NOMO-1 treated with DMSO at 0.1 percent for 48 hours (cell line): ENCODE measurements at regions not wholly inside any gene's neighbourhood (a gene's known extent, or its start where the extent isn't known, plus 50 kb on each side); places are given as distances from the start of the nearest gene placed in this dataset.

ENCODE experiments used
- DNase-seq: peaks from one replicate; lab custom pipeline; 2025; ENCODE audit not compliant: unreplicated experiment; lab: John Stamatoyannopoulos, UW

- no peak for DNase-seq
These were observed 355.7 kb downstream of the HAPSTR1 start for GRCh38 chr16:9447195-9447551.

GRCh38 chr16:9447699-9448098 lies 356.3 kb downstream of the HAPSTR1 start:
- DNase-seq: no peak

GRCh38 chr16:9449597-9449996 lies 358.2 kb downstream of the HAPSTR1 start:
- no peak for DNase-seq

- DNase-seq: no peak
These were observed 365.8 kb downstream of the HAPSTR1 start for GRCh38 chr16:9457215-9457614.

GRCh38 chr16:9458816-9459215 lies 367.4 kb downstream of the HAPSTR1 start:
- DNase-seq: no peak

GRCh38 chr16:9462984-9463383 lies 371.5 kb downstream of the HAPSTR1 start:
- DNase-seq: no peak

GRCh38 chr16:9463461-9463860 lies 372.0 kb downstream of the HAPSTR1 start:
- no peak for DNase-seq

GRCh38 chr16:9465161-9465560 lies 373.7 kb downstream of the HAPSTR1 start:
- no peak for DNase-seq

GRCh38 chr16:9469512-9469911 lies 378.1 kb downstream of the HAPSTR1 start:
- no peak for DNase-seq

GRCh38 chr16:9476744-9477143 lies 385.3 kb downstream of the HAPSTR1 start:
- DNase-seq: no peak

- DNase-seq: no peak
These were observed 387.6 kb downstream of the HAPSTR1 start for GRCh38 chr16:9479008-9479407.

GRCh38 chr16:9480503-9480902 lies 389.1 kb downstream of the HAPSTR1 start:
- DNase-seq: no peak

GRCh38 chr16:9481747-9482730 lies 390.6 kb downstream of the HAPSTR1 start:
- DNase-seq: no peak

GRCh38 chr16:9484426-9484825 lies 393.0 kb downstream of the HAPSTR1 start:
- DNase-seq: no peak

- no peak for DNase-seq
These were observed 393.4 kb downstream of the HAPSTR1 start for GRCh38 chr16:9484881-9485280.

- no peak for DNase-seq
These were observed 398.5 kb downstream of the HAPSTR1 start for GRCh38 chr16:9489835-9490467.

GRCh38 chr16:9495824-9496223 lies 404.4 kb downstream of the HAPSTR1 start:
- no peak for DNase-seq

GRCh38 chr16:9497750-9498149 lies 406.3 kb downstream of the HAPSTR1 start:
- DNase-seq: no peak

- DNase-seq: no peak
These were observed 408.6 kb downstream of the HAPSTR1 start for GRCh38 chr16:9499941-9500593.

GRCh38 chr16:9500872-9501271 lies 409.4 kb downstream of the HAPSTR1 start:
- DNase-seq: no peak

GRCh38 chr16:9503251-9503984 lies 412.0 kb downstream of the HAPSTR1 start:
- no peak for DNase-seq
